GM19463 (cell line): ENCODE measurements at regions not wholly inside any gene's neighbourhood (a gene's known extent, or its start where the extent isn't known, plus 50 kb on each side); places are given as distances from the start of the nearest gene placed in this dataset.
"Not testable (repeated sequence)": the region's sequence is repeated elsewhere in the genome, so short reads cannot be mapped to it uniquely, and the experiment has no call there.

Experiments used
- ATAC-seq: cut with Tn5 transposase; IDR thresholded peaks from one replicate; pipeline ENCODE4 v1.9.1; 2021; ENCODE audit warnings: mild to moderate bottlenecking, moderate library complexity; ENCODE audit not compliant: unreplicated experiment

- ATAC-seq = no peak
Measured at GRCh38 chr12:68422956-68423574, 90.9 kb upstream of the MDM1 start.

GRCh38 chr12:68425998-68426397 lies 93.8 kb upstream of the MDM1 start:
- no peak for ATAC-seq

- ATAC-seq = no peak
Measured at GRCh38 chr12:68428211-68428610, 96.0 kb upstream of the MDM1 start.

GRCh38 chr12:68428724-68429501 lies 96.8 kb upstream of the MDM1 start:
- no peak for ATAC-seq

GRCh38 chr12:68429696-68430095 lies 97.5 kb upstream of the MDM1 start:
- ATAC-seq = no peak

GRCh38 chr12:68431786-68432185 lies 99.6 kb upstream of the MDM1 start:
- no peak for ATAC-seq

- ATAC-seq = no peak
Measured at GRCh38 chr12:68432622-68433021, 100.5 kb upstream of the MDM1 start.

- ATAC-seq = no peak
Measured at GRCh38 chr12:68434391-68435298, 102.5 kb upstream of the MDM1 start.

GRCh38 chr12:68435299-68435637 lies 103.1 kb upstream of the MDM1 start:
- ATAC-seq = no peak

- no peak for ATAC-seq
Measured at GRCh38 chr12:68435816-68436215, 103.7 kb upstream of the MDM1 start.

- ATAC-seq = no peak
Measured at GRCh38 chr12:68438601-68439000, 106.4 kb upstream of the MDM1 start.

GRCh38 chr12:68439368-68440045 lies 107.3 kb upstream of the MDM1 start:
- ATAC-seq = no peak

- ATAC-seq = no peak
Measured at GRCh38 chr12:68440068-68440581, 108.0 kb upstream of the MDM1 start.

- ATAC-seq = no peak
Measured at GRCh38 chr12:68441167-68441566, 109.0 kb upstream of the MDM1 start.

- ATAC-seq = not testable (repeated sequence)
Measured at GRCh38 chr12:68442353-68442972, 110.3 kb upstream of the MDM1 start.

GRCh38 chr12:68443695-68444094 lies 111.5 kb upstream of the MDM1 start:
- ATAC-seq = not testable (repeated sequence)

- ATAC-seq = no peak
Measured at GRCh38 chr12:68445824-68446223, 113.7 kb upstream of the MDM1 start.

GRCh38 chr12:68446384-68446783 lies 114.2 kb upstream of the MDM1 start:
- ATAC-seq = no peak

GRCh38 chr12:68446901-68447796 lies 115.0 kb upstream of the MDM1 start:
- ATAC-seq = no peak
